Activated effector memory CD4-positive, alpha-beta T cell treated with Interleukin-2 at 50 U/mL for 16 hours (primary cell): ENCODE measurements at regions not wholly inside any gene's neighbourhood (a gene's known extent, or its start where the extent isn't known, plus 50 kb on each side); places are given as distances from the start of the nearest gene placed in this dataset.

Experiments used
- DNase-seq: peaks from one replicate; pipeline ENCODE4 v3.0.0-alpha.2; 2020

- DNase-seq: no peak
These were observed 1080.2 kb upstream of the AUTS2 start for GRCh38 chr7:68518060-68518459.

DNA sequence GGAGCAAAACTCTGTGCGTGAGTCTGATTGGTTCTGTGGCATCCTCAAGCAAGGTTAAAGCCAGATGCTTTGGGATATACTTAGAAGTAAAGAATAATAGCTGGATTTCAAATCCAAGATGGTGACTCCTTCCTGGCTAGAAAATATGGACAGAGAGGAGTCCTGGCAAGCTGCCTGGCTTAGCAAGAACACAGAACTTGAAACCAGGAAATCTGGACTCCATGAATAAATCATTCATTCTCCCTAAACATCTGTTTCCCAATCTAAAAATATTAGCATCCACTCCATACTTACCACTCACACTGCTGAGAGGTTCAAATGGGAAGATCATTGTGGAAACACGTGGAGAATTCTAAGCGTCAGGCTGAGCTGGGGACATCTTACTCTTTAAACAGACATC is 1074.1 kb upstream of the AUTS2 start:
- DNase-seq: no peak

DNA sequence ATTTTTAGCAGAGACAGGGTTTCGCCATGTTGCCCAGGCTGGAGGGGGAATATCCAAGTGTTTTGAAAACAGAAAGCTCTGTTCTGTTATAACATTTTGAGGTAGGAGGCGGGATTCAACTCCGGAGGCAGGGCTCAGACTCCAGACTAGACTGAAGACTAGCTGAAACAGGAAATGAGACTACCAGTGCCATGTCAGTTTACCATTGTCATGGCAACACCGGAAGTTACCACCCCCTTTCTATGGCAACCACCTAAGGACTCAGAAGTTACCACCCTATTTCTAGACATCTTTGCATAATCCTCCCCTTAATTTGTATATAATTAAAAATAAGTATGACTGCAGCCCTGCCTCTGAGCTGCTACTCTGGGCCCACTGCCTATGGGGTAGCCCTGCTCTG is 1069.1 kb upstream of the AUTS2 start:
- no peak for DNase-seq

- no peak for DNase-seq
These were observed 1063.0 kb upstream of the AUTS2 start for GRCh38 chr7:68535266-68535665.

DNA sequence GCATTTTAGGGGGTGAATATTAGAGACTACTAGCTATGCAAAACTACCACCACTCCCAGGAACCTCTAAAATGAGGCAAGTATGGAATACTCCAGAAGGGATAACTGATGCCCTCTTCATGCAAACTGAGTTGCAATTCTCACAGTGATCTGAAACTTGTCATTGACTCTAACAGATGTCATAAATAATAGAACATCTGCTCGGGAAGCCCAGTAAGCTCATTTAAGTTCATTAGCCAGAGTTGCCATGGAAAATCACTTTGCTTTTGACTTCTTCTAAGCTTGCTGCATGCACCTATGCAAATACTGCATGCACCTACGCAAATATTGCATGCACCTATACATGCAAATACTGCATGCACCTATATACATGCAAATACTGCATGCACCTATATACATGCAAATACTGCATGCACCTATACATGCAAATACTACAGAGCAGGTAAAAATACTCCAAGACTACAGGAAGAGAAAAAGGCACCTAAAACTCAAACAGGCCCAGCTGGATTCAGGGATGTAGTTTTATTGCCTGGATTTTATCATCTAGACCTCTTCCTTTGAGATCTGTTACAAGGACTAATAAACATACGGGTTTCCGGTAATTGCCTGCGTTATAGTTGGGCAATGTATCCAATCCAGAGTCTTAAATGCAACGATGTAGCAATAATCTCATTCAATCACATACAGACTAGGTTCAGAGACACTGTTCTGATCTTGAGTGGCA is 1061.1 kb upstream of the AUTS2 start:
- no peak for DNase-seq

DNA sequence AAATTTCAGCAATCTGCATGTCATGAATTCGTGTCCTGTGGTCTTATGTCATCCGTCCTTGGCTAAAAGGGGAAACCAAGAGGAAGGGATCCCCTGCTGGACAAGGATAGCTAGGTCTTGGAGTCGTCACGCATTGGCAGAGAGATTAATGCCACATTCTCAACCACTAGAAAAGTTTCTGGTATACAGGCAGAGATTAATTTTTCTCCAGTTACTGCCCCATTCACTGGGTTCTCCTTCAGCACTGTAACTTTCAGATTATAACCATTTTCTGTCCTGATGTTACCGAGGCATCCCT is 1060.6 kb upstream of the AUTS2 start:
- no peak for DNase-seq

DNA sequence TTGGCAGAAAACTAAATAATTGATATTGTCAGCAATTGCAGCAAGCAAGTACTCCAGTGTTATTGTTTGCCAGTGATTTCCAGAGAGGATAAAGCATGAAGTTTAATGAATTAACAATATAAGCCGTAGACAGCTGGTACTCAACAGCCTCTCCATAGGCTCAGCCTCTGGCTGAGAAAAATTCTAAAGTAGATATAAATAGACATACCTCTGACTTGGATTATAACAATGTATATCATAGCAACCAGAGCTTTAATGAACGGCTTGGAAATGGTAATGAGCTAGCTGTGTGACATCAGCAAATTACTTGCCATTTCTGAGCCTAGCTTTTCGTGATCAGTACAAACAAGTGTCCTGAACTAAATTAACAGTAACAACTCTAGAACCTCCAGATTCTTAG is 1055.4 kb upstream of the AUTS2 start:
- DNase-seq: no peak

GRCh38 chr7:68544851-68545250 is 1053.4 kb upstream of the AUTS2 start:
- DNase-seq: no peak

DNA sequence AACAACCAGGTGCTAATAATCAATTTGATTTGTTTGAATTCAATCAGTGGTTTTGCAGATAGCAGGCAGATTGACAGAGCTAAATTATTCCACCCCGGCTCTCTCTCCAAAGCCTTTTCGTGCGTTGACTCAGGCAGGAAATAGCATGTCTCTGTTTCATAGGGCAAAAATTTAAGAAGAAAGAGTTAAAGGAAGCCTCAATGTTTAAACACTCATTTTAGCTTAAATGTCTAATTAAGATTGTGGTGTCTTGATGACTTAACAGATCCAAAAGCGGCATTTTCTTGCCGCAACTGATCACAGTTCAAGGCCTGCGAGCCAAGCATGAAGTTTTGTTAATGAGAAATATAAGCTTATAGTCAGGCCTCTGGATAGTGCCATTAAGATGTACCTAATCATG is 1051.1 kb upstream of the AUTS2 start:
- no peak for DNase-seq

DNA sequence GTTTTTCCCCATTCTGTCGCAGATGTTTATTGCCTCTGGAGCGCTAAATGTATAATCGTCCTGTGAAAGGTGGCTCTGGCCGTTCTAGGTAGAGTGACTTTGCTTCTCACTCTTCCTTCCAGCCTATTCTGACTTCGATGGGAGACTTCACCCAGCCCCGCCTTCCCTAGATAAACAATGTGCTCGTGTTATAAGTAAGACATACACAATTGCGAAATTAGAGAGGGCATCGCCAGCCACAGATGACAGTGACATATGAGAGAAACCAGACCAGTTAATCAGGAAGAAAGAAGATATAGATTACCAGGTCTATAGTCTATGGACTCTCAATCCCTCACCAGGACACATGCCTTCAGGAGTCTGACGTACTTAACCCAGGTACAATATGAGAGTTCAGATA is 1050.5 kb upstream of the AUTS2 start:
- no peak for DNase-seq

DNA sequence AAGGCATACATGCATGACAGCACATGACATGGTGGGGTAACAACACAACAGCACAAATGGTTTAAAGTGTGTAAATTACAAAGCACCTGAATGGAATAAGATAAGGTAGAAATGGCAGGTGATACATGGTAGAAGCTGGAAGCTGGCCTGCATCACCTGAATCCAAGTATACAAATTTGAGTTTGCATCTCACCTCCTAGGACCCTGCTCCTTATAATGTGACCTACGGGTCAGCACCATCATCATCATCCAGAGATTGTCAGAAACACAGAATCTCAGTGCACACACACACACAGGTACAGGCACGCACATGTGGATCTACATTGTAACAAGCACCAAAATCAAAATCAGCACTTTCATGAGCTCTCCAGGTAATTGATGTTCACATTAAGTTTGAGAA is 1048.2 kb upstream of the AUTS2 start:
- no peak for DNase-seq

- no peak for DNase-seq
These were observed 1047.6 kb upstream of the AUTS2 start for GRCh38 chr7:68550635-68551034.

GRCh38 chr7:68556537-68556936 is 1041.7 kb upstream of the AUTS2 start:
- no peak for DNase-seq

GRCh38 chr7:68559518-68559917 is 1038.8 kb upstream of the AUTS2 start:
- no peak for DNase-seq

GRCh38 chr7:68562323-68562899 is 1035.9 kb upstream of the AUTS2 start:
- no peak for DNase-seq

GRCh38 chr7:68564306-68565135 is 1033.8 kb upstream of the AUTS2 start:
- no peak for DNase-seq

- DNase-seq: no peak
These were observed 1027.0 kb upstream of the AUTS2 start for GRCh38 chr7:68571286-68571685.

- no peak for DNase-seq
These were observed 1024.8 kb upstream of the AUTS2 start for GRCh38 chr7:68573271-68574005.

DNA sequence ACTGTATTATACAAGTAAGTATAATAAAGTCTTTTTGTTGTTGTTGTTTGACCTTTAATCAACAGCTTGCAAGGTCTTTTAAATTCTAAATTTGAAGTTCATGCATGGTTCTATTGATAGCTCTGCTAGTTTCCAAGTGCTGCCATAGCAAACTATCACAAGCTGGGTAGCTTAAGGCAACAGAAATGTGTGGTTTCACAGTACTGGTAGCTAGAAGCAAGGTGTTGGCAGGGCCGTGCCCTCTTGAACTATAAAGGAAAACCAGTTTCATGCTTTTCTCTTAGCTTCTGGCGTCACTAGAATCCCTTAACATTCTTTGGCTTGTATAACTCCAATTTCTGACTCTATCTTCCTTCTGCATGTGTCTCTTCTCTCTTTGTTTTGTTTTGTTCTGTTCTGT is 1021.9 kb upstream of the AUTS2 start:
- DNase-seq: no peak

DNA sequence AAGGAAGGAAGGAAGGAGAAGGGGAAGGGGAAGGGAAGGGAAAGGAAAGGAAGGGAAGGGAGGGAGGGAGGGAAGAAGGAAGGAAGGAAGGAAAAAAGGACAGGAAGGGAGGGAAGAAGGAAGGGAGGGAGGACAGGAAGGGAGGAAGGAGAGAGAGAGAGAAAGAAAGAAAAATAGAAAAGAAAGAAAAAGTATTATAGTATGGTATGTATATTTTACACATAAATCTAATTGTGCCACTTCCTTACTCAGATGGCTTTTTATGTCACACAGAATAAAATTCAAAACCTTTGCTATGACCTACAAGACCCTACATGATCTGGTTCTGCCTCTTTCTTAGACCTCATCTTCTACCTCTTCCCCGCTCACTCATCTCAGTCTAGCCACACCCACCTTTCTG is 1016.9 kb upstream of the AUTS2 start:
- DNase-seq: no peak

GRCh38 chr7:68587599-68587998 is 1010.7 kb upstream of the AUTS2 start:
- DNase-seq: no peak

DNA sequence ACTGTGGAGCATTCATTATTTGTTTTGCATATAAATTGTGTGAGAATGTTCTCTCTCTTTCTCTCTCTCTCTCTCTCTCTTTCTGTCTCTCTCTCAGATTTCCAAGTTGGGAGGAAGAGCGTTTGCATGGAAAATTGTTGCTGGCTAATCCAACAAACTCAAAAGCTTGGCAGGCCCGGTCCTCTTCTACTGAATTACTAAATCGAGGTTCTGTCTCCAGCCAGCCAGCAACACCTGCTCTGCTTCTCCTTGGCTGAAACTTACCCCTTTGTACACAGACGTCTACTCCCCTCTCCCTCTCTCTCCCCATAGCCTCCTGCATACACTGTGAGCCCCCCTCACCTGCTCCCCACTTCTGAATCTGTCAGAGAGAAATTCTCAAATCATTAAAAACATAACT is 996.4 kb upstream of the AUTS2 start:
- DNase-seq: no peak

DNA sequence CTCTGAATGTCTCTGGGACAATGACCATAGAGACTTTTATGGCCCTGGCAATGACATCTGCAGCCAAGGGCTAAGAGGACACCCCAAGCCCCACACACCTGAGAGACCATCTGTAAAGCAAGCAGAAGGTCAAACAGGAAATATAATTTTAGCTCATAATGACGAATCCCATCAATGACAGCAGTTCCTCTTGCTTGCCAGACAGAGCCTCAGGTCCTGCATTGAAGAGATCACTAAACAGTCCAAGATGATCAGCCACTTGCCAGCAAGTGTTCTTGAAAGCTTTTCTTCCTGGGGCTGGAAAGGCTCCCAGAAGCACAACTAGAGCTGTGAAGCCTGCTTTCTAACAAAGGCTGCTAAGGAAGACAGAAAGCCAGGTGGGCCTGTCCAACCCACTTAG is 993.7 kb upstream of the AUTS2 start:
- no peak for DNase-seq

DNA sequence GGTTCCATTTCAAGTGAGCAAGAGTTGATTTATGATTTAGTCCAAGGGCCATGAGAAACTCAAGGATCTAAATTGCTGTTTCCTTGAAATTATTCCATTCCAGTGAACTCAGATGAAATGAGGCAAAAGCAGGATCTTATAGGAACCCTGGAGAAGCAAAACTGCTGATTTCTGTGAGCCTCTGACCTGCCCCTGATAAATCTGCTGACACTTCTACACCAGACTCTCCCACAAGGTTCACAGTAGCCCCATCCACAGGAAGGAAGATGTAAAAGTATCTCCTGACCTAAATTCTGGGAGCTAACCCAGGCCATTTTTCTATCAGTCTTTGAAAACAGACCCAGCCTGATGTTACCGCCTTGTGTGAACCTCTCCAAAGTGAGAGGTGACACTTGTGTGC is 987.6 kb upstream of the AUTS2 start:
- no peak for DNase-seq
